ENCODE measurements at regions not wholly inside any gene's neighbourhood (a gene's known extent, or its start where the extent isn't known, plus 50 kb on each side); places are given as distances from the start of the nearest gene placed in this dataset.

DNA sequence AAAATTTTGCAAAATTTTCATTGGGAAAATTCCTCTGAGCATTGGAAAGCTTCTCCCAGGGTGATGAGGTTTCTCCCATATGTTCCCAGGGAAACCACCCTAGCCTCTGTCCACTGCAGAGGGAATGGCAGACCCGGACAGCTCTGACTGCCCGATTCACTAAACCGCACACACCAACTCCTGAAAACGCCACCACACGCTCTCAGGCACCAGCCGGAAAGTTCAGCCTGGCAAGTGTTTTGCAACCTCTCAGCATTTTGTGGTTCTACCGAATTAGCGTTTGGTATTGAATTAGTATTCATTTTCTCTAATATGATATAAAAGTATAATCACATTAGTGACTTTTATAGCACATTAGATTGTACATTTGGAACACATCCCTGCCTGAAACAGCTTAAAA is 213.4 kb downstream of the PHETA1 start:
- DNase-seq (ENCODE audit: low spot score): no peak
- TF ChIP-seq, protein P1, sequence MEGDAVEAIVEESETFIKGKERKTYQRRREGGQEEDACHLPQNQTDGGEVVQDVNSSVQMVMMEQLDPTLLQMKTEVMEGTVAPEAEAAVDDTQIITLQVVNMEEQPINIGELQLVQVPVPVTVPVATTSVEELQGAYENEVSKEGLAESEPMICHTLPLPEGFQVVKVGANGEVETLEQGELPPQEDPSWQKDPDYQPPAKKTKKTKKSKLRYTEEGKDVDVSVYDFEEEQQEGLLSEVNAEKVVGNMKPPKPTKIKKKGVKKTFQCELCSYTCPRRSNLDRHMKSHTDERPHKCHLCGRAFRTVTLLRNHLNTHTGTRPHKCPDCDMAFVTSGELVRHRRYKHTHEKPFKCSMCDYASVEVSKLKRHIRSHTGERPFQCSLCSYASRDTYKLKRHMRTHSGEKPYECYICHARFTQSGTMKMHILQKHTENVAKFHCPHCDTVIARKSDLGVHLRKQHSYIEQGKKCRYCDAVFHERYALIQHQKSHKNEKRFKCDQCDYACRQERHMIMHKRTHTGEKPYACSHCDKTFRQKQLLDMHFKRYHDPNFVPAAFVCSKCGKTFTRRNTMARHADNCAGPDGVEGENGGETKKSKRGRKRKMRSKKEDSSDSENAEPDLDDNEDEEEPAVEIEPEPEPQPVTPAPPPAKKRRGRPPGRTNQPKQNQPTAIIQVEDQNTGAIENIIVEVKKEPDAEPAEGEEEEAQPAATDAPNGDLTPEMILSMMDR (IDR thresholded peaks at IDR 0.05; ENCODE audit: extremely low read depth, insufficient read depth, missing control alignments): no peak
- in situ Hi-C loops (cut with MboI; ENCODE audit: low pct_unique_long_range_greater_than_20kb, low sequenced_read_pairs, unreplicated experiment): no loop called here

DNA sequence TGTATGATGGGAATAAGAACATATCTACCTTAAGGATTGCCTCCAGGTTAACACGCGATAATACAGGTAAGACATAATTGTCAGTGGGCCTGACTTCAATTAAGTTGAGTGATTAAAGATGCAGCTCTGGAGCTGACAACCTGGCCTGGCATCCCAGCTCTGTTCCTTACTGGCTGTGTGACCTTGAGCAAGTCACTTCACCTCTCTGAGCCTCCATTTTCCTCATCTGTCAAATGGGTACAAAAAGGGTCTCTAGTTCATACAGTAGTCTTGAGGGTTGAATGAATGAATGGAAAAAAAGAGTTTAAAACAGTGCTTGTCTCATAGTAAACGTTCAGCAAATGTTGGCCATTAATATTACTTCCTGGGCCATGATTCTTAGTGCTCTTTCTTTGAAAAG is 213.9 kb downstream of the PHETA1 start:
- TF ChIP-seq, protein P1 (IDR thresholded peaks at IDR 0.05; ENCODE audit: extremely low read depth, insufficient read depth, missing control alignments): no peak
- no peak for DNase-seq (ENCODE audit: low spot score)
- in situ Hi-C loops (cut with MboI; ENCODE audit: low pct_unique_long_range_greater_than_20kb, low sequenced_read_pairs, unreplicated experiment): no loop called here

DNA sequence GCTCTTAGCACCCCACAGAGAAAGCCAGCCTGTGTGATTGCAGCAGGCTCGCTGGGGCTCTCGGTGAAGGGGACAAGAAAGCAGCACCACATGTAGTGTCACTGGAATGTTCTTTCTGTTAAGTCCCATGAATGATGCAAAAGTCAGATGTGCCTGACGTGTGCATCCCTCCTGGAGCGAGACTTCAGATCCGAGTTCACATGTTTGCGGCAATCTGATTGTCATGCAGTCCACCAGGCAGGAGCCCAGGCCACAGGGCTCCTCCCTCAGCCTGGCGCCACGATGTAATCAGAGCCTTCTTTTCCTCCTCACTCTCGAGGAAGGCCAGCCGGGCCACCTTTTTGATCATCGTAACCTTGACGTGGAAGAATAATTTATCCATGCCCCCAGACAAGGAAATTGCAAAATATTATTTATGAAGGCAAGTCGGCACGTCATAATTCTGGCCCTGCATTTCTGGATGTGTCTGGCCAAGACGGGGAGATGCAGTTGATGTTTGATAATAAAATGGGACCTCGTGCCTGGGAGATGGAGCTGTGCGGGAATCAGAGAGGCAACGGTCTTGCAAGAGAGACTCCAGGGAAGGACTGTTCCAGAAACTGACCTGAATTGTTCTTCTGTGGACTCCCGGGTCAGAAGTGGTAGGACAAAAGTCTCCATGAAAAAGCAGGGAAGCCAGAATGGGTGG is 214.6 kb downstream of the PHETA1 start:
- in situ Hi-C loops (cut with MboI; ENCODE audit: low pct_unique_long_range_greater_than_20kb, low sequenced_read_pairs, unreplicated experiment): no loop called here
- DNase-seq (ENCODE audit: low spot score): no peak
- TF ChIP-seq, protein P1 (IDR thresholded peaks at IDR 0.05; ENCODE audit: extremely low read depth, insufficient read depth, missing control alignments): no peak

GRCh38 chr12:111152561-111152960 is 216.3 kb downstream of the PHETA1 start:
- in situ Hi-C loops (cut with MboI; ENCODE audit: low pct_unique_long_range_greater_than_20kb, low sequenced_read_pairs, unreplicated experiment): no loop called here

GRCh38 chr12:111150921-111151840 is 217.7 kb downstream of the PHETA1 start:
- in situ Hi-C loops (cut with MboI; ENCODE audit: low pct_unique_long_range_greater_than_20kb, low sequenced_read_pairs, unreplicated experiment): no loop called here
- TF ChIP-seq, protein P1 (IDR thresholded peaks at IDR 0.05; ENCODE audit: extremely low read depth, insufficient read depth, missing control alignments): no peak
- no peak for DNase-seq (ENCODE audit: low spot score)

More at GRCh38 chr12:111152561-111152960, 216.3 kb downstream of the PHETA1 start:
- no peak for DNase-seq (ENCODE audit: low spot score)
- TF ChIP-seq, protein P1 (IDR thresholded peaks at IDR 0.05; ENCODE audit: extremely low read depth, insufficient read depth, missing control alignments): no peak

DNA sequence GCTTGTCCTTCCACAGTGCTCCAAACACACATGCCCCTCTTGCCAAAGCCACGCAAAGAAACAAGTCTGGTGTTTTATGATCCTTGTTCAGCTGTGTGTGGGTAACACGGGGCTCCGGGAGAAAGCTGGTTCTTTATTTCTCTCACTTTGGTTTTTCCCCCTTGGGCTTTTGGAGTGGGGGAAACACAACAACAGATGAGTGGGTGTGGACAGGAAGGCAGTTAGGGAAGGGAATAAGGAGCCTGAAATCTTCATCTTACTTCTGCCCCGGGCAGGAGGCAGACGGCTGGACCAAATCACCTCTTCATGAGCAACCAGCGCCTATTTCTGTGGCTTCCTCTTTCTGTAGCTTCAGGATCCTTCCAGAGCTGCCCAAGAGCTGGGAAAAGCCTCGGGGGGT is 218.5 kb downstream of the PHETA1 start:
- DNase-seq (ENCODE audit: low spot score): no peak
- in situ Hi-C loops (cut with MboI; ENCODE audit: low pct_unique_long_range_greater_than_20kb, low sequenced_read_pairs, unreplicated experiment): no loop called here
- TF ChIP-seq, protein P1 (IDR thresholded peaks at IDR 0.05; ENCODE audit: extremely low read depth, insufficient read depth, missing control alignments): no peak
